ENCODE measurements at regions not wholly inside any gene's neighbourhood (a gene's known extent, or its start where the extent isn't known, plus 50 kb on each side); places are given as distances from the start of the nearest gene placed in this dataset.

GRCh38 chr4:4662230-4662629 lies 120.4 kb upstream of the STX18 start:
- H4K5ac ChIP-seq (ENCODE audit: low read length) = no peak overlapping the region
- peak overlapping the region; percentile 28 for H2AK5ac ChIP-seq (ENCODE audit: low read length)
- no peaks in the 10 kb centered on the region for H3K79me1 ChIP-seq (ENCODE audit: low read length)
- no peak overlapping the region for H3K27ac ChIP-seq (ENCODE audit: low read depth, low read length)
- H2BK120ac ChIP-seq (ENCODE audit: low read depth, low read length) = no peak overlapping the region
- no peaks in the 10 kb centered on the region for H3K79me2 ChIP-seq (ENCODE audit: control insufficient read depth, insufficient read depth, low read length)
- H3K9ac ChIP-seq (ENCODE audit: low read length) = no peak overlapping the region
- no peak overlapping the region for H2BK15ac ChIP-seq (replicated peaks; ENCODE audit: low read depth)
- no peak overlapping the region for H3K23ac ChIP-seq (ENCODE audit: low read length)
- peaks cover 8% of the 10 kb centered on the region for H3K4me1 ChIP-seq (ENCODE audit: control insufficient read depth, low read depth, low read length)
- DNase-seq = no peak
- no peak overlapping the region for H3K56ac ChIP-seq (ENCODE audit: low read length)
- H3K27me3 ChIP-seq (ENCODE audit: insufficient read depth, low read length, poor library complexity) = no peaks in the 10 kb centered on the region
- no peak overlapping the region for H3K4me3 ChIP-seq (ENCODE audit: low read length)
- H3K4me2 ChIP-seq (ENCODE audit: low read length) = no peak overlapping the region
- WGBS (ENCODE audit: extremely low coverage, insufficient coverage, low lambda C conversion rate) = no CpG with 5 or more reads among the region's 2 CpGs
- no peak overlapping the region for H3K4ac ChIP-seq (ENCODE audit: low read depth, low read length)
- no peak overlapping the region for H2BK5ac ChIP-seq (ENCODE audit: low read length)
- H3K36me3 ChIP-seq (ENCODE audit: control insufficient read depth, insufficient read depth, low read length) = no peaks in the 10 kb centered on the region
- no peak overlapping the region for H4K8ac ChIP-seq (ENCODE audit: low read depth, low read length)
- H3K18ac ChIP-seq (ENCODE audit: low read length) = no peak overlapping the region

GRCh38 chr4:4659871-4660651 lies 118.2 kb upstream of the STX18 start:
- WGBS (ENCODE audit: extremely low coverage, insufficient coverage, low lambda C conversion rate) = no CpG with 5 or more reads among the region's 11 CpGs
- H3K36me3 ChIP-seq (ENCODE audit: control insufficient read depth, insufficient read depth, low read length) = no peaks in the 10 kb centered on the region
- H3K56ac ChIP-seq (ENCODE audit: low read length) = no peak overlapping the region
- no peak overlapping the region for H4K8ac ChIP-seq (ENCODE audit: low read depth, low read length)
- H3K4me1 ChIP-seq (ENCODE audit: control insufficient read depth, low read depth, low read length) = no peaks in the 10 kb centered on the region
- no peaks in the 10 kb centered on the region for H3K79me2 ChIP-seq (ENCODE audit: control insufficient read depth, insufficient read depth, low read length)
- H3K23ac ChIP-seq (ENCODE audit: low read length) = no peak overlapping the region
- no peak overlapping the region for H3K9ac ChIP-seq (ENCODE audit: low read length)
- no peak overlapping the region for H3K27ac ChIP-seq (ENCODE audit: low read depth, low read length)
- no peak overlapping the region for H2BK15ac ChIP-seq (replicated peaks; ENCODE audit: low read depth)
- H2BK120ac ChIP-seq (ENCODE audit: low read depth, low read length) = no peak overlapping the region
- no peak overlapping the region for H3K4me3 ChIP-seq (ENCODE audit: low read length)
- H3K4me2 ChIP-seq (ENCODE audit: low read length) = no peak overlapping the region
- no peak overlapping the region for H2BK5ac ChIP-seq (ENCODE audit: low read length)
- H3K4ac ChIP-seq (ENCODE audit: low read depth, low read length) = no peak overlapping the region
- H4K5ac ChIP-seq (ENCODE audit: low read length) = no peak overlapping the region
- no peak for DNase-seq
- no peaks in the 10 kb centered on the region for H3K79me1 ChIP-seq (ENCODE audit: low read length)
- H3K18ac ChIP-seq (ENCODE audit: low read length) = no peak overlapping the region
- H2AK5ac ChIP-seq (ENCODE audit: low read length) = no peak overlapping the region
- no peaks in the 10 kb centered on the region for H3K27me3 ChIP-seq (ENCODE audit: insufficient read depth, low read length, poor library complexity)

GRCh38 chr4:4658052-4658451 lies 116.2 kb upstream of the STX18 start:
- H3K36me3 ChIP-seq (ENCODE audit: control insufficient read depth, insufficient read depth, low read length) = no peaks in the 10 kb centered on the region
- no peak overlapping the region for H3K4me3 ChIP-seq (ENCODE audit: low read length)
- no peak overlapping the region for H4K5ac ChIP-seq (ENCODE audit: low read length)
- no peaks in the 10 kb centered on the region for H3K79me2 ChIP-seq (ENCODE audit: control insufficient read depth, insufficient read depth, low read length)
- no peak overlapping the region for H3K9ac ChIP-seq (ENCODE audit: low read length)
- no peak overlapping the region for H2BK120ac ChIP-seq (ENCODE audit: low read depth, low read length)
- no peak overlapping the region for H3K56ac ChIP-seq (ENCODE audit: low read length)
- H3K27ac ChIP-seq (ENCODE audit: low read depth, low read length) = no peak overlapping the region
- no peaks in the 10 kb centered on the region for H3K79me1 ChIP-seq (ENCODE audit: low read length)
- H3K27me3 ChIP-seq (ENCODE audit: insufficient read depth, low read length, poor library complexity) = no peaks in the 10 kb centered on the region
- WGBS (ENCODE audit: extremely low coverage, insufficient coverage, low lambda C conversion rate) = no CpG with 5 or more reads among the region's 2 CpGs
- H2BK15ac ChIP-seq (replicated peaks; ENCODE audit: low read depth) = no peak overlapping the region
- H2AK5ac ChIP-seq (ENCODE audit: low read length) = no peak overlapping the region
- no peak overlapping the region for H4K8ac ChIP-seq (ENCODE audit: low read depth, low read length)
- DNase-seq = peak; percentile 81
- no peak overlapping the region for H3K4ac ChIP-seq (ENCODE audit: low read depth, low read length)
- no peaks in the 10 kb centered on the region for H3K4me1 ChIP-seq (ENCODE audit: control insufficient read depth, low read depth, low read length)
- no peak overlapping the region for H3K23ac ChIP-seq (ENCODE audit: low read length)
- no peak overlapping the region for H2BK5ac ChIP-seq (ENCODE audit: low read length)
- no peak overlapping the region for H3K18ac ChIP-seq (ENCODE audit: low read length)
- H3K4me2 ChIP-seq (ENCODE audit: low read length) = no peak overlapping the region

- no peak overlapping the region for H4K5ac ChIP-seq (ENCODE audit: low read length)
- no peak overlapping the region for H2BK5ac ChIP-seq (ENCODE audit: low read length)
- H3K4ac ChIP-seq (ENCODE audit: low read depth, low read length) = no peak overlapping the region
- no peaks in the 10 kb centered on the region for H3K79me1 ChIP-seq (ENCODE audit: low read length)
- H3K18ac ChIP-seq (ENCODE audit: low read length) = no peak overlapping the region
- no peak overlapping the region for H2BK15ac ChIP-seq (replicated peaks; ENCODE audit: low read depth)
- H3K36me3 ChIP-seq (ENCODE audit: control insufficient read depth, insufficient read depth, low read length) = no peaks in the 10 kb centered on the region
- H3K4me1 ChIP-seq (ENCODE audit: control insufficient read depth, low read depth, low read length) = no peaks in the 10 kb centered on the region
- H3K27me3 ChIP-seq (ENCODE audit: insufficient read depth, low read length, poor library complexity) = no peaks in the 10 kb centered on the region
- no peak overlapping the region for H3K27ac ChIP-seq (ENCODE audit: low read depth, low read length)
- no peak overlapping the region for H3K9ac ChIP-seq (ENCODE audit: low read length)
- H3K79me2 ChIP-seq (ENCODE audit: control insufficient read depth, insufficient read depth, low read length) = no peaks in the 10 kb centered on the region
- H3K4me3 ChIP-seq (ENCODE audit: low read length) = no peak overlapping the region
- H2AK5ac ChIP-seq (ENCODE audit: low read length) = no peak overlapping the region
- H3K56ac ChIP-seq (ENCODE audit: low read length) = no peak overlapping the region
- no peak overlapping the region for H4K8ac ChIP-seq (ENCODE audit: low read depth, low read length)
- WGBS (ENCODE audit: extremely low coverage, insufficient coverage, low lambda C conversion rate) = no CpG with 5 or more reads among the region's 4 CpGs
- H3K4me2 ChIP-seq (ENCODE audit: low read length) = no peak overlapping the region
- DNase-seq = no peak
- H2BK120ac ChIP-seq (ENCODE audit: low read depth, low read length) = no peak overlapping the region
- no peak overlapping the region for H3K23ac ChIP-seq (ENCODE audit: low read length)
These were observed 115.1 kb upstream of the STX18 start for GRCh38 chr4:4656977-4657376.

- no CpG with 5 or more reads among the region's 4 CpGs for WGBS (ENCODE audit: extremely low coverage, insufficient coverage, low lambda C conversion rate)
- H3K79me2 ChIP-seq (ENCODE audit: control insufficient read depth, insufficient read depth, low read length) = no peaks in the 10 kb centered on the region
These were observed 114.1 kb upstream of the STX18 start for GRCh38 chr4:4655901-4656300.

GRCh38 chr4:4655011-4655410 lies 113.2 kb upstream of the STX18 start:
- no peak overlapping the region for H4K5ac ChIP-seq (ENCODE audit: low read length)
- H3K36me3 ChIP-seq (ENCODE audit: control insufficient read depth, insufficient read depth, low read length) = no peaks in the 10 kb centered on the region
- H3K9ac ChIP-seq (ENCODE audit: low read length) = no peak overlapping the region
- no peak overlapping the region for H2BK5ac ChIP-seq (ENCODE audit: low read length)
- H3K27ac ChIP-seq (ENCODE audit: low read depth, low read length) = no peak overlapping the region
- H2BK15ac ChIP-seq (replicated peaks; ENCODE audit: low read depth) = no peak overlapping the region
- no peak overlapping the region for H3K56ac ChIP-seq (ENCODE audit: low read length)
- no peaks in the 10 kb centered on the region for H3K27me3 ChIP-seq (ENCODE audit: insufficient read depth, low read length, poor library complexity)
- no peak overlapping the region for H3K4me3 ChIP-seq (ENCODE audit: low read length)
- H3K79me1 ChIP-seq (ENCODE audit: low read length) = no peaks in the 10 kb centered on the region
- H3K23ac ChIP-seq (ENCODE audit: low read length) = no peak overlapping the region
- H3K4me1 ChIP-seq (ENCODE audit: control insufficient read depth, low read depth, low read length) = no peaks in the 10 kb centered on the region
- H4K8ac ChIP-seq (ENCODE audit: low read depth, low read length) = no peak overlapping the region
- H3K4ac ChIP-seq (ENCODE audit: low read depth, low read length) = no peak overlapping the region
- no peak overlapping the region for H3K18ac ChIP-seq (ENCODE audit: low read length)
- no peaks in the 10 kb centered on the region for H3K79me2 ChIP-seq (ENCODE audit: control insufficient read depth, insufficient read depth, low read length)
- H2BK120ac ChIP-seq (ENCODE audit: low read depth, low read length) = no peak overlapping the region
- no CpG with 5 or more reads among the region's 2 CpGs for WGBS (ENCODE audit: extremely low coverage, insufficient coverage, low lambda C conversion rate)
- no peak for DNase-seq
- no peak overlapping the region for H2AK5ac ChIP-seq (ENCODE audit: low read length)
- H3K4me2 ChIP-seq (ENCODE audit: low read length) = no peak overlapping the region

More at GRCh38 chr4:4655901-4656300, 114.1 kb upstream of the STX18 start:
- no peak overlapping the region for H3K27ac ChIP-seq (ENCODE audit: low read depth, low read length)
- no peak overlapping the region for H3K4me3 ChIP-seq (ENCODE audit: low read length)
- no peak overlapping the region for H2BK120ac ChIP-seq (ENCODE audit: low read depth, low read length)
- no peak overlapping the region for H4K8ac ChIP-seq (ENCODE audit: low read depth, low read length)
- no peaks in the 10 kb centered on the region for H3K79me1 ChIP-seq (ENCODE audit: low read length)
- no peak overlapping the region for H3K4me2 ChIP-seq (ENCODE audit: low read length)
- H2BK15ac ChIP-seq (replicated peaks; ENCODE audit: low read depth) = no peak overlapping the region
- no peaks in the 10 kb centered on the region for H3K4me1 ChIP-seq (ENCODE audit: control insufficient read depth, low read depth, low read length)
- no peaks in the 10 kb centered on the region for H3K36me3 ChIP-seq (ENCODE audit: control insufficient read depth, insufficient read depth, low read length)
- no peak overlapping the region for H3K23ac ChIP-seq (ENCODE audit: low read length)
- no peak overlapping the region for H3K56ac ChIP-seq (ENCODE audit: low read length)
- DNase-seq = no peak
- no peak overlapping the region for H4K5ac ChIP-seq (ENCODE audit: low read length)
- H3K18ac ChIP-seq (ENCODE audit: low read length) = no peak overlapping the region
- H3K4ac ChIP-seq (ENCODE audit: low read depth, low read length) = no peak overlapping the region
- H3K27me3 ChIP-seq (ENCODE audit: insufficient read depth, low read length, poor library complexity) = no peaks in the 10 kb centered on the region
- H2AK5ac ChIP-seq (ENCODE audit: low read length) = no peak overlapping the region
- no peak overlapping the region for H2BK5ac ChIP-seq (ENCODE audit: low read length)
- H3K9ac ChIP-seq (ENCODE audit: low read length) = no peak overlapping the region

Measured in mesendoderm (in vitro differentiated cells).